PC-3 (cell line): ENCODE measurements at regions not wholly inside any gene's neighbourhood (a gene's known extent, or its start where the extent isn't known, plus 50 kb on each side); places are given as distances from the start of the nearest gene placed in this dataset.

Experiments used
- CTCF ChIP-seq: fragments of 300-600 bp; sonication (generic); conservative IDR thresholded peaks from 2 replicates; pipeline ENCODE4 v1.5.1; 2017; ENCODE audit warnings: antibody characterized with exemption, low read depth, mild to moderate bottlenecking, low read length
- EZH2 ChIP-seq: fragments of 300-600 bp; sonication (generic); IDR thresholded peaks from one replicate; pipeline ENCODE4 v1.6.1; 2017; ENCODE audit warnings: antibody characterized with exemption, mild to moderate bottlenecking, low read length; ENCODE audit not compliant: unreplicated experiment
- EZH2phosphoT487 ChIP-seq: fragments of 300-600 bp; sonication (generic); IDR thresholded peaks from 2 replicates; pipeline ENCODE4 v1.6.1; 2018; ENCODE audit warnings: mild to moderate bottlenecking, antibody characterized with exemption, low read length, borderline replicate concordance

GRCh38 chr11:109845437-109845836, 247.8 kb upstream of the ZC3H12C start:
- TF ChIP-seq EZH2 (no peak), CTCF (no peak), EZH2phosphoT487 (no peak)
